ENCODE measurements at regions not wholly inside any gene's neighbourhood (a gene's known extent, or its start where the extent isn't known, plus 50 kb on each side); places are given as distances from the start of the nearest gene placed in this dataset.

DNA sequence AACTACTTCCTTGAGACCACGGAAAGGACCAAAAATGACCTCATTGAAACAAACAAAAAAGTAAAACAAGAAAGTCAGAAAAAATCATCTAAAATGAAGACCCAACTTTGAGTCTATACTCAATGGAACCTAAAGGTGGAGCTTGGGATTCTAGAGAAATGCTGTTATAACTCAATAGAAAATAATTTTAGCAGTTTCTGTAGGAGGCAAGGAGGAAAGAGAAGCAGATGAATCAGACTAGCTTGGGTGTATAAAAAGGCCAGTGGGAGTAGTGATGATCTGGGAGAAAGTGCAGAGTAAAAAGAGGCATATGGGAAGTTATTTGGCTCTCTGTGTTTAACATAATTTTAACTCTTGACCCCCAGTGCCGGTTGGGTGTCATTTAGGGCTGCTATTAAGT, 94.4 kb downstream of the TMCO5A start:
- H3K18ac ChIP-seq (ENCODE audit: low read depth, low read length), result no peak overlapping the region
- H3K4me1 ChIP-seq (ENCODE audit: control insufficient read depth, insufficient read depth, low read length), result peaks cover 3% of the 10 kb centered on the region
- no peak overlapping the region for H3K23ac ChIP-seq (ENCODE audit: low read depth, low read length)
- BruUV-seq (replicated peaks), result no TSS peak
- dilution Hi-C loops (cut with HindIII; ENCODE audit: low sequenced_read_pairs, unreplicated experiment) (no loop called here), intact Hi-C loops (cut with micrococcal nuclease) (no loop called here), in situ Hi-C loops (cut with MboI; ENCODE audit: low sequenced_read_pairs) (no loop called here)
- H4K91ac ChIP-seq (ENCODE audit: insufficient read depth, low read depth, low read length), result no peak overlapping the region
- CTCF ChIA-PET, result interaction anchor here (1.0 kb wide), 1 partner anchor 16 kb away, joined by 3 read pairs; no protein-coding TSS in a partner anchor
- no peak overlapping the region for H2BK15ac ChIP-seq (ENCODE audit: low read depth, low read length)
- TF ChIP-seq RCOR1 (IDR thresholded peaks at IDR 0.05; ENCODE audit: insufficient replicate concordance, low read length) (no peak), SMC3 (IDR thresholded peaks at IDR 0.05; ENCODE audit: low read depth, low read length) (peak; percentile 26; the same call in 1 of the 2 replicates), RAD21 (IDR thresholded peaks at IDR 0.05; ENCODE audit: low read length) (peak; percentile 40; the same call in 1 of the 2 replicates), ELK1 (IDR thresholded peaks at IDR 0.05; ENCODE audit: borderline replicate concordance, low read depth, low read length) (no peak)
- TF ChIP-seq, protein P1, sequence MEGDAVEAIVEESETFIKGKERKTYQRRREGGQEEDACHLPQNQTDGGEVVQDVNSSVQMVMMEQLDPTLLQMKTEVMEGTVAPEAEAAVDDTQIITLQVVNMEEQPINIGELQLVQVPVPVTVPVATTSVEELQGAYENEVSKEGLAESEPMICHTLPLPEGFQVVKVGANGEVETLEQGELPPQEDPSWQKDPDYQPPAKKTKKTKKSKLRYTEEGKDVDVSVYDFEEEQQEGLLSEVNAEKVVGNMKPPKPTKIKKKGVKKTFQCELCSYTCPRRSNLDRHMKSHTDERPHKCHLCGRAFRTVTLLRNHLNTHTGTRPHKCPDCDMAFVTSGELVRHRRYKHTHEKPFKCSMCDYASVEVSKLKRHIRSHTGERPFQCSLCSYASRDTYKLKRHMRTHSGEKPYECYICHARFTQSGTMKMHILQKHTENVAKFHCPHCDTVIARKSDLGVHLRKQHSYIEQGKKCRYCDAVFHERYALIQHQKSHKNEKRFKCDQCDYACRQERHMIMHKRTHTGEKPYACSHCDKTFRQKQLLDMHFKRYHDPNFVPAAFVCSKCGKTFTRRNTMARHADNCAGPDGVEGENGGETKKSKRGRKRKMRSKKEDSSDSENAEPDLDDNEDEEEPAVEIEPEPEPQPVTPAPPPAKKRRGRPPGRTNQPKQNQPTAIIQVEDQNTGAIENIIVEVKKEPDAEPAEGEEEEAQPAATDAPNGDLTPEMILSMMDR (conservative IDR thresholded peaks at IDR 0.05; ENCODE audit: low read depth, low read length), result peak; percentile 38
- no peak overlapping the region for H4K5ac ChIP-seq (ENCODE audit: low read depth, low read length)
- DNase-seq (peak; percentile 61), ATAC-seq (ENCODE audit: low read depth) (peak; percentile 65)
- H3K4me3 ChIP-seq (ENCODE audit: insufficient read depth, low read depth, low read length), result no peak overlapping the region
- peaks cover 2% of the 10 kb centered on the region for H3K27me3 ChIP-seq (ENCODE audit: control insufficient read depth, insufficient read depth, low read length)
- no peak overlapping the region for H3K56ac ChIP-seq (ENCODE audit: extremely low read depth, insufficient read depth, low read length)
- H2BK20ac ChIP-seq (ENCODE audit: low read depth, low read length), result no peak overlapping the region
- no peak overlapping the region for H2BK120ac ChIP-seq (ENCODE audit: low read depth, low read length)
- H3K9me1 ChIP-seq (ENCODE audit: insufficient read depth, low read length), result no peaks in the 10 kb centered on the region
- no CpG with 5 or more reads among the region's 2 CpGs for WGBS, 2 experiments (ENCODE audit: extremely low coverage in 2 of 2, insufficient read length in 1 of 2)
- H2BK5ac ChIP-seq (ENCODE audit: low read depth, low read length, poor library complexity, severe bottlenecking), result no peak overlapping the region
- no peak overlapping the region for H2AK5ac ChIP-seq (ENCODE audit: low read depth, low read length)
- no peaks in the 10 kb centered on the region; the same call in 1 of the 2 replicates for H3K9me3 ChIP-seq (ENCODE audit: control insufficient read depth, insufficient read depth, low read length)
- no peak overlapping the region for H3K9ac ChIP-seq (ENCODE audit: low read depth, low read length)
- no peak overlapping the region for H3K4ac ChIP-seq (ENCODE audit: low read depth, low read length)
- H3K4me2 ChIP-seq (ENCODE audit: low read depth, low read length), result no peak overlapping the region
- no peaks in the 10 kb centered on the region for H4K20me1 ChIP-seq (ENCODE audit: insufficient read depth, low read length)
- no peak overlapping the region for H3K27ac ChIP-seq (ENCODE audit: insufficient read depth, low read length)
- peak overlapping the region; percentile 59 for H2AK9ac ChIP-seq (replicated peaks; ENCODE audit: low read depth, low read length, poor library complexity)
- POLR2A ChIA-PET (ENCODE audit: unreplicated experiment), result no interaction called here
- no peak overlapping the region for H2AFZ ChIP-seq (replicated peaks; ENCODE audit: low read length, poor library complexity)
- no peak overlapping the region for H3K14ac ChIP-seq (replicated peaks; ENCODE audit: low read depth, low read length)
- no peak overlapping the region for H4K8ac ChIP-seq (ENCODE audit: low read depth in 2 of 2, low read length in 2 of 2)
- H3K36me3 ChIP-seq (ENCODE audit: control insufficient read depth, insufficient read depth, low read length), result no peaks in the 10 kb centered on the region
- H3K79me1 ChIP-seq (ENCODE audit: low read depth in 1 of 2, low read length in 2 of 2), result no peaks in the 10 kb centered on the region

Measured in IMR-90 (cell line).